Stomach (tissue), 8 donors: ENCODE measurements at regions not wholly inside any gene's neighbourhood (a gene's known extent, or its start where the extent isn't known, plus 50 kb on each side); places are given as distances from the start of the nearest gene placed in this dataset.

Source experiments
- DNase-seq, 2 donors: peaks; one replicate each; pipeline versions ENCODE4 v3.0.0 to v3.0.0-alpha.2; 2013 to 2019
- H3K27ac ChIP-seq, 5 donors: fragments of 200-600 bp in 4 of 5; sonication (generic) in 4 of 5; one replicate each; pipeline ENCODE4 v1.5.1; 2013 to 2019; ENCODE audit warnings: mild to moderate bottlenecking in 1 of 5, moderate library complexity in 1 of 5
- H3K27me3 ChIP-seq, 3 donors: fragments of 200-600 bp; sonication (generic); one replicate each; pipeline ENCODE4 v1.5.1; 2017 to 2019; ENCODE audit warnings: mixed run types in 1 of 3
- H3K36me3 ChIP-seq, 4 donors: fragments of 200-600 bp; sonication (generic); 1 replicate in 3 of 4; 2 replicates in 1 of 4; pipeline ENCODE4 v1.5.1; 2016 to 2019
- H3K4me1 ChIP-seq, 4 donors: fragments of 200-600 bp; sonication (generic); one replicate each; pipeline ENCODE4 v1.5.1; 2016 to 2019
- H3K4me3 ChIP-seq, 4 donors: fragments of 200-600 bp; sonication (generic) in 3 of 4; one replicate each; pipeline ENCODE4 v1.5.1; 2016 to 2019; ENCODE audit warnings: mild to moderate bottlenecking in 1 of 4
- H3K9me3 ChIP-seq, 4 donors: fragments of 200-600 bp; sonication (generic); one replicate each; pipeline ENCODE4 v1.5.1; 2016 to 2019
- EP300 ChIP-seq: sonication (generic); formaldehyde crosslinking; IDR thresholded peaks from one replicate; pipeline ENCODE4 v1.6.1; 2017; ENCODE audit warnings: antibody characterized with exemption
- POLR2A ChIP-seq, 4 donors: fragments of 450-650 bp; IDR thresholded peaks; one replicate each; pipeline ENCODE4 v1.6.1; 2016; ENCODE audit warnings: antibody characterized with exemption in 4 of 4, control low read depth in 2 of 4, mild to moderate bottlenecking in 1 of 4, moderate library complexity in 1 of 4
- POLR2AphosphoS5 ChIP-seq, 3 donors: sonication (generic); formaldehyde crosslinking; IDR thresholded peaks; one replicate each; pipeline ENCODE4 v1.6.1; 2016; ENCODE audit warnings: antibody characterized with exemption in 3 of 3
- whole genome bisulfite sequencing, 5 donors: extraction: QIAGEN DNeasy Blood & Tissue Kit in 3 of 5; methylation state at CpG; one replicate each; pipeline versions ENCODE4 v1.1.5 to v1.1.7; 2013 to 2018; 5-methylcytosine and 5-hydroxymethylcytosine counted together
- intact Hi-C: fragments of 100-400 bp; cut with DNase I; formaldehyde crosslinking; loops from one replicate; pipeline ENCODE4 v1.15.1; 2023; ENCODE audit warnings: low total_unique reads
- TF ChIP-seq, protein P1 (sequence below), 7 experiments: fragments of 450-650 bp in 4 of 7; fragments of 200-600 bp in 3 of 7; sonication (generic) in 3 of 7; IDR thresholded peaks; one replicate each; pipeline ENCODE4 v1.5.1; 2016 to 2019; ENCODE audit warnings: antibody characterized with exemption in 7 of 7, control low read depth in 2 of 7, mild to moderate bottlenecking in 1 of 7
- donor health status: healthy with polysubstance abuse.
- donor health status: Bipolar disorder and iron deficiency.
- donor health status: healthy.

DNA sequence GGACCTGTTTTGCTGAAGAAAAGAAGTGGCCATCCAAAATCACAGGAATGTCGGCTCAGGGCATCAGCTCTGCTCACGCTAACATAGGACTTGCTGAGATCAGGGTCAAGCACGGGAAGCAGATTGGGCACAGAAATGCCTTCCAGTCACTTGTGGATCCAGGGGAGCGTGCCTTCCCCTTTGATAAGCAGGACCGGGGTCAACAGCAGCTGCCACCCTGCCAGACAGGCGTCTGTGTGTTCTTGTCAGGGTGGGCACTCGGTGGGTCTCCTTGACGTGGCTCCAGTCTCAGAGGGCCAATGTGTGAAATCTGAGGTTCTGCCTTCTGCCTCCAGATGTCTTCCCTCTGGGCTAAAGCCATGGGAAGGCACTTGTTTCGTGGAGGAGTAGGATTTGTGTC lies 313.7 kb upstream of the IRX4 start:
- H3K9me3 ChIP-seq, result peaks cover 5 to 27% (median 19%) of the 10 kb centered on the region in 4 donors
- H3K27ac ChIP-seq, result no peak overlapping the region
- intact Hi-C loops, result no loop called here
- 48 to 69% (median 61%) methylated on average over 8 to 9 of the region's 9 CpGs for WGBS, 5 donors
- no peak for DNase-seq
- no peaks in the 10 kb centered on the region for H3K36me3 ChIP-seq
- no peaks in the 10 kb centered on the region for H3K4me1 ChIP-seq
- TF ChIP-seq POLR2AphosphoS5 (IDR thresholded peaks at IDR 0.05) (no peak), POLR2A (IDR thresholded peaks at IDR 0.05) (no peak), EP300 (no peak)
- TF ChIP-seq, protein P1, sequence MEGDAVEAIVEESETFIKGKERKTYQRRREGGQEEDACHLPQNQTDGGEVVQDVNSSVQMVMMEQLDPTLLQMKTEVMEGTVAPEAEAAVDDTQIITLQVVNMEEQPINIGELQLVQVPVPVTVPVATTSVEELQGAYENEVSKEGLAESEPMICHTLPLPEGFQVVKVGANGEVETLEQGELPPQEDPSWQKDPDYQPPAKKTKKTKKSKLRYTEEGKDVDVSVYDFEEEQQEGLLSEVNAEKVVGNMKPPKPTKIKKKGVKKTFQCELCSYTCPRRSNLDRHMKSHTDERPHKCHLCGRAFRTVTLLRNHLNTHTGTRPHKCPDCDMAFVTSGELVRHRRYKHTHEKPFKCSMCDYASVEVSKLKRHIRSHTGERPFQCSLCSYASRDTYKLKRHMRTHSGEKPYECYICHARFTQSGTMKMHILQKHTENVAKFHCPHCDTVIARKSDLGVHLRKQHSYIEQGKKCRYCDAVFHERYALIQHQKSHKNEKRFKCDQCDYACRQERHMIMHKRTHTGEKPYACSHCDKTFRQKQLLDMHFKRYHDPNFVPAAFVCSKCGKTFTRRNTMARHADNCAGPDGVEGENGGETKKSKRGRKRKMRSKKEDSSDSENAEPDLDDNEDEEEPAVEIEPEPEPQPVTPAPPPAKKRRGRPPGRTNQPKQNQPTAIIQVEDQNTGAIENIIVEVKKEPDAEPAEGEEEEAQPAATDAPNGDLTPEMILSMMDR (IDR thresholded peaks at IDR 0.05), result no peak
- peaks cover 0 to 21% (median 0%) of the 10 kb centered on the region in 3 donors for H3K27me3 ChIP-seq
- H3K4me3 ChIP-seq, result no peak overlapping the region

DNA sequence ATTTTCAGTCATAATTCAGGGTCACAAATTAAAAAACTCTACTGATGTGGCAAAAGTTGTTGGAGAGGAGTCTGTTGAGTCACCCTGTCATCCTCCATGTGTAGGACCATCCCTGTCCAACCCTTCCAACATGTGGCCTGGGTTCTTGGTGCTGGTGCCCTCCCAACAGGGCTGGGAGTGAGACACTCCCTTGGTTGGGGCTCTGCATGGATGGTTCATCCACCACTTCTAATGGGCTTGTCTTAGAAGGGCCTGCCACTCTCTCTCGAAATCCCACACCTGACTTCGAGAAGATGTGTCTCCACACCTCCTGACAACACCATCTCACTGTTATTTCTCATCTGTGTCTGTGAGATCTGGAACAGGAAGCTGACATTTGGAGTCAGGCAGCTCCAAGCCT lies 312.2 kb upstream of the IRX4 start:
- Histone ChIP-seq H3K9me3 (peaks cover 5 to 27% (median 19%) of the 10 kb centered on the region in 4 donors), H3K27me3 (peaks cover 0 to 22% (median 0%) of the 10 kb centered on the region in 3 donors), H3K27ac (no peak overlapping the region), H3K4me1 (no peaks in the 10 kb centered on the region), H3K4me3 (no peak overlapping the region), H3K36me3 (no peaks in the 10 kb centered on the region)
- DNase-seq, result no peak
- TF ChIP-seq POLR2A (IDR thresholded peaks at IDR 0.05) (no peak), POLR2AphosphoS5 (IDR thresholded peaks at IDR 0.05) (no peak), EP300 (no peak)
- TF ChIP-seq, protein P1 (IDR thresholded peaks at IDR 0.05), result no peak
- 67 to 79% (median 73%) methylated on average over 2 of the region's 2 CpGs for WGBS, 5 donors
- intact Hi-C loops, result no loop called here

DNA sequence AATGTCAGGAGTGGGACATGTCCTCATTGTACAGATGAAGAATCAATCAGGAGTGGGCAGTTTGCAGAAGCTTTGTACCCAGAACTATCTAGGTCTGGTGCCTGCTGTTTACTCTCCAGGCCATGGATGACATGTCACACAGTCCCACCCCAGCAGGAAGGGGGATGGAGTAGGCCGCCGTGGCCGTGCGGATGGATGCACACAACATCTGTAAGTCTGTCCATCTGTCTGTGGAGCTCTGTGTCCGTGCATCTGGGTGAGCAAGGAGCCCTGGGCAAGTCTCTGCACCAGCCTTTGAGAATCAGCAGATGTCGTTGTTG lies 311.5 kb upstream of the IRX4 start:
- no peak for DNase-seq
- 71 to 91% (median 85%) methylated on average over 6 of the region's 6 CpGs for WGBS, 5 donors
- H3K36me3 ChIP-seq, result no peaks in the 10 kb centered on the region
- peaks cover 5 to 27% (median 19%) of the 10 kb centered on the region in 4 donors for H3K9me3 ChIP-seq
- TF ChIP-seq EP300 (no peak), POLR2AphosphoS5 (IDR thresholded peaks at IDR 0.05) (no peak), POLR2A (IDR thresholded peaks at IDR 0.05) (no peak)
- TF ChIP-seq, protein P1 (IDR thresholded peaks at IDR 0.05), result no peak
- no peak overlapping the region for H3K4me3 ChIP-seq
- H3K27me3 ChIP-seq, result peaks cover 0 to 16% (median 0%) of the 10 kb centered on the region in 3 donors
- intact Hi-C loops, result no loop called here
- H3K27ac ChIP-seq, result no peak overlapping the region
- H3K4me1 ChIP-seq, result no peaks in the 10 kb centered on the region

- intact Hi-C loops, result no loop called here
- WGBS, 5 donors, result 69 to 72% (median 71%) methylated on average over 7 to 11 of the region's 11 CpGs
- peaks cover 5 to 27% (median 19%) of the 10 kb centered on the region in 4 donors for H3K9me3 ChIP-seq
- TF ChIP-seq, protein P1 (IDR thresholded peaks at IDR 0.05), result no peak
- no peak for TF ChIP-seq EP300
- no peak for TF ChIP-seq POLR2A (IDR thresholded peaks at IDR 0.05)
- no peak for TF ChIP-seq POLR2AphosphoS5 (IDR thresholded peaks at IDR 0.05)
- no peak overlapping the region for H3K4me3 ChIP-seq
- H3K36me3 ChIP-seq, result no peaks in the 10 kb centered on the region
- no peak overlapping the region for H3K27ac ChIP-seq
- no peak for DNase-seq
- peaks cover 0 to 16% (median 0%) of the 10 kb centered on the region in 3 donors for H3K27me3 ChIP-seq
- H3K4me1 ChIP-seq, result no peaks in the 10 kb centered on the region
Measured at GRCh38 chr5:2193542-2194235, 311.0 kb upstream of the IRX4 start.
